Inflammatory macrophage treated with lipopolysaccharide for 1 hour (primary cell): ENCODE measurements at regions not wholly inside any gene's neighbourhood (a gene's known extent, or its start where the extent isn't known, plus 50 kb on each side); places are given as distances from the start of the nearest gene placed in this dataset.

Experiments used
- DNase-seq, 2 donors: peaks; one replicate each; pipeline ENCODE4 v3.0.0-alpha.2; 2020 to 2022

DNA sequence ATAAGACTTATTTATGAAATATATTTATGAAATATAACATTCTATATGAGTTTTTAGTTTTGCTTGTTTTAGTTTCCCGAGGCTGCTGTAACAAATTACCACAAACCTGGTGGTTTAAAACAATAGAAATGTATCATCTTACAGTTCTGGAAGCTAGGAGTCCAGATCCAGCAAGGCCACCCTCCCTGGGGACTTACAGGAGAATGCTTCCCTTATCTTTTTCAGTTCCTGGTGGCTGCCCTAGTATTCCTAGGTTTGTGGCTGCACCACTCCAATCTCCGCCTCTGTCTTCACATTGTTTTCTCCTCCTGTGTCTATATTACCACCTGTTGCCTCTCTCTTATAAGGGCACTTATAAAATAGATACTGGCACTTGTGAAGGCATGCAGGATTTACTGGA lies 877.8 kb downstream of the TUSC7 start:
- no peak for DNase-seq

GRCh38 chr3:117589454-117589853 lies 879.9 kb downstream of the TUSC7 start:
- no peak for DNase-seq

- no peak for DNase-seq
Observed at GRCh38 chr3:117595615-117596014, 886.0 kb downstream of the TUSC7 start.

GRCh38 chr3:117596503-117596902 lies 886.9 kb downstream of the TUSC7 start:
- DNase-seq, result no peak

GRCh38 chr3:117597865-117598264 lies 888.3 kb downstream of the TUSC7 start:
- no peak for DNase-seq

GRCh38 chr3:117600112-117600511 lies 890.5 kb downstream of the TUSC7 start:
- no peak for DNase-seq

DNA sequence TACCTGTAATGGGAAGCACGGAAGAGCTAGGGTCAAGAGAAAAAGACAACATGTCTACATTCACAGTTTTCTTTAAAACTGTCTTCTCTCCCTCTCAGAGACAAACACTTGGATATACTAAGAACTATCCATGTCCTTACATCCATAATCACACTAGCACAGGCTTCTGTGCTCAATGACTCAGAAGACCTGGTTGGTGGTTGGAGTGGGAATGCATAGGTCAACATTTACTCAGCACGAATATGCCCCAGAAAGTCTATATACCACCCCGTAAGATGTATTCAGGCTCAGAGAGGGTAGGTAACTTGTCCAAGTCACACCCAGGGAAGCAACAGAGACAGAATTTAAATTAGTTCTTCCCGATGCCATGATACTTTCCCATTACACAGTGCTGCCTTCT lies 891.1 kb downstream of the TUSC7 start:
- DNase-seq, result no peak

DNA sequence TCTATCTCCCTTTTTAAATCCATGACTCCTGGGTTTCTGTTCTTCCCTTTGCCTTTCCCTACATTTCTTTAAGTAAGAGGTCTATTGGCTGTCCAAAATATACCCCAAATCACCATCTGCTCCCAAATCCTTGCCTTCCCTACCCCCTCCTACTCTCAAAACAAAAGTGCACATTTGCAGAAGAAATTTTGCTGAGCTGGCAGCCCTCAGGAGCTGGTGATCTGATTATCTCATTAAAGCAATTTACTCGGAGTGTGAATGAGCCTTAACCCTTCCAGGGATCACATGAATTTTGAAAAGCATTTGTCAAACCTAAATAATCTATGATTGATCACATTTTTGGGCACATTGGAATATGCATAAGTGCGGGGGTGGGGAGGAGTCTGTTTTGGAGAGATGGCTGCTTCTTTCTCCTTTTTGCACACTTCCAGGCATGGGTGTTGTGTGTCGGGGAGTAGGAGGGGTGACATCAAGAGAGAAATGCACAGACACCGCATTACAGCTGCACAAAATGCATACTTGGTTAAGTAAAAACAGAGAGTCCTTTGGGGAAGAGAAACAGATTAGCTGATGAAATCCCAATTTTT lies 892.6 kb downstream of the TUSC7 start:
- no peak for DNase-seq

GRCh38 chr3:117603097-117603496 lies 893.5 kb downstream of the TUSC7 start:
- peak; percentile 13 to 36 for DNase-seq

DNA sequence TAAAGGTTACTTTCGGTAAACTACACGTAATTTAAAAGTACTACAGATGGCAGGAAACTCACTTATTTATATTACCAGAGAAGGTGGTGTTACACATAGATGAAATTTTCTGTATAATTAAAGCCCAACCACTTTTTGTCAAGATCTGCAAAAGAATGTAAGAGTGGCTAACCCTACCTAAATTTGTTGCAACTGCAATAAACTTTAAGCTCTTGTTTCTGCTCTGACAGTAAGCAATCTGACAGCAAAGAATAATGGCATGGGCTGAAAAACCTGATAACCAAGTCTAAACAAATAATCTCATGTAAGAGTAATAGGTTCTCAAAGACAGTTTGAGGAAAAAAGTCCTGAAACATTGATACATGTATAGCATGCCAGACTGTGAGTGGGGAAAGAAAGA lies 897.3 kb downstream of the TUSC7 start:
- no peak for DNase-seq

DNA sequence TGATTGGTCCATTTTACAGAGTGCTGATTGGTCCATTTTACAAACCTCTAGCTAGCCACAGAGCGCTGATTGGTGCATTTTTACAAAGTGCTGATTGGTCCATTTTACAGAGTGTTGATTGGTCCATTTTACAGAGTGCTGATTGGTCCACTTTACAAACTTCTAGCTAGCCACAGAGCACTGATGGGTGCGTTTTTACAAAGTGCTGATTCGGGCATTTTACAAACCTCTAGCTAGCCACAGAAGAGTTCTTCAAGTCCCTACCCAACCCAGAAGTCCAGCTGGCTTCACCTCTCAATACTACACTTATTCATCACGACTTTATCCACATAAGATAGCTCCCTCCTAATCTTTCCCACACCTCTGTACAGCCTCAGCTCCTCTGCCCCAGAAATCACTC lies 899.8 kb downstream of the TUSC7 start:
- DNase-seq, result no peak

DNA sequence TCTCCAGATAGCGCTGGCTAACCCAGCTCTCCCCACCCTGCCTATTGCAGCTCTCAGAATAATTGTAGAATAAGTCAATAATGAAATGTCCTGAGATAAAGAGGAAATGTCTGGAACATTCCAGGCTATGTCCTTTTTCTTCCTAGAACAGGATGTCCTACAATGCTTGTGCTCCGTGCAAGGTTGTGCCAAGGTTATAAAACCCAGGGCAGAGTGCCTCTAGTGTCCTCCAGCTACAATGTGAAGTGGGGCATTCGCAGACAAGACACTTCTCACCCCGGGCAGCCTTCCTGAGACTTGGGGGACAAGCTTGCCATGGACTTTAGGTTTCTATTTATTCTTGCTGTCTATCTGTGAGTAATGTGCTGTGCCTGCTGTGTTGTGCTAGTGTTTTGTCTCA lies 900.6 kb downstream of the TUSC7 start:
- DNase-seq, result no peak

DNA sequence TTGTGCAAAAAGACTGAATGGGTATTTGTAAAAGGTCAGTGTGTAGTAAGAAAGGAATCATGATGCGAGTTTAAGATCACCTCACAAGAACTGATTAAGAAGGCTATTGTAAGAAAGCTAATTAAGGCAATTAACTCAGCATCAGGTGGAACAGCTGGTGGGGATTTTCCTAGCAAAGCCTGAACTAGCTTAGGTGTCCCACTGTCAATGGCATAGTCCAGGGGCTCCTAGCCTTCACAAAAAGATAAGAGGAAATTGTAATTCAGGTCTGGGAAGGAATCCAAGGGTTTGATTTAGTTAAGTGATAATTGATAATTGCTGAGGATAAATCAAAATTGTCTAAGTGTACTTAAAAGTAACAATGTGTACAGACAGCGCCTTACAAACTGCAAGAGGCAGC lies 901.6 kb downstream of the TUSC7 start:
- DNase-seq, result no peak

- DNase-seq, result no peak
Observed at GRCh38 chr3:117616227-117616626, 906.6 kb downstream of the TUSC7 start.

DNA sequence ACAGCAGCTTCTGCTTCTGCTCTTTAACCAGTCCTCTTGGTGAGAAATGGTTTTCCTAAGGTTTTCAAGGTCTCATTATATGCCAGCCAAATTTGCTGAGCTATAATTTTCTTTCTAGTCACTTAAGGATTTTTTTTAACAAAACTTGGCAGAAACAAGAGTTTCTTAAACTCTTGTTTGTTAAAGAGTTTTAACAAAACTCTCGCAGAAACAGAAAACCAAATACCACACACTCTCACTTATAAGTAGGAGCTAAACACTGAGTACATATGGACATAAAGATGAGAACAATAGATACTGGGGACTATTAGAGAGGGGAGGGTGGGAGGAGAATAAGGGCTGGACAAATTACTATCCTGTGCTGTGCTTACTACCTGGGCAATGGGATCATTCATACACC lies 908.3 kb downstream of the TUSC7 start:
- DNase-seq, result no peak

DNA sequence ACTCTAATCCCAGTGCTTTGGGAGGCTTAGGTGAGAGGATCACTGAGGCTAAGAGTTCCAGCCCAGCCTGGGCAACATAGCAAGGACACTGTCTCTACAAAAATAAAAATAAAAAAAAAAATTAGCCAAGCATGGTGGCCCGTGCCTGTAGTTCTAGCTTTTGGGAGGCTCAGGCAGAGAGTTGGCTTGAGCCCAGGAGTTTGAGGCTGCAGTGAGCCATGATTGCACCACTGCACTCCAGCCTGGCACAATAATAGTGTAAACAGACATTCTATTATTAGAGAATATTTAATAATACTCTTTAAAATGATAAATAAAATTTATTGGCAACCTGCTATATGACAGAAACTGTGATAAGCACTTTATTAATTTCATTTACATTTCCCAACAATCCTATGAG lies 908.9 kb downstream of the TUSC7 start:
- no peak for DNase-seq

GRCh38 chr3:117619805-117620204 lies 910.2 kb downstream of the TUSC7 start:
- no peak for DNase-seq

- no peak for DNase-seq
Observed at GRCh38 chr3:117622171-117622841, 912.7 kb downstream of the TUSC7 start.

GRCh38 chr3:117624424-117624823 lies 914.8 kb downstream of the TUSC7 start:
- DNase-seq, result no peak

DNA sequence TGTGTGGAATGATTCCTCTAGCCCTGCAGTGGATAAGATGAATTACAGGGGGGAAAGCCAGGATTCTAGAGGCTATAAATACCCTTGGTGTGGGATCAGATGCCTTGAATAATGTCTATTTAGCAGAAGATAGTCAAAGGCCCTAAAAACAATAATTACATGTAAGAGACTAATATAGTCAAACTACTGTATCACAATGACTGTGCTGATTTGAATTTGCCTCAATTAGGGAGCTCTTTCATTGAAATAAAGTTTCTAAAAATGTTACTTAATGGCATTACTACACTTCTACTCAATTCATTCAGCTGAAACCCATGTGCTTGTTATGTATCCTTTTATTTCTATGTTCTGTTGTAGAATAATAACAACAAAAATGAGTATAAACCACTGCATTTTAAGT lies 915.6 kb downstream of the TUSC7 start:
- no peak for DNase-seq

DNA sequence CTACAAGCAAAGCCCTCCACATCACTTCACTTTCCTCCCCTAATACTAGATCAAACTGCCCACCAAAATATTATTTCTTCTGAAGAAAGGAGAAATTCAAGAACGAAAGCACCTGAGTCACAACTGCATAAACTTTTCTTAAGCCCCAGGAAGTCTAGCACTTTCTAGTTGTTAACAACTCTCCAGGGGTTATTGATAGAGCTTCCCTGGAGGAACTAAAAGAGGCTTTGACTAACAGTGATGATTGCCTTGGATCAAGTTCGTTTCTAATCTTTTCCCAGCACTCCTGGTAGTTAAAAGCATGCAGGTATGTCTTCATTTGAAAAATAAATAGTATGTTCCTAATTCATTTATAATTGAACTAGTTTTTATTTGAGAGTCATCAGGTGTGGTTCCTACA lies 917.0 kb downstream of the TUSC7 start:
- DNase-seq, result no peak

DNA sequence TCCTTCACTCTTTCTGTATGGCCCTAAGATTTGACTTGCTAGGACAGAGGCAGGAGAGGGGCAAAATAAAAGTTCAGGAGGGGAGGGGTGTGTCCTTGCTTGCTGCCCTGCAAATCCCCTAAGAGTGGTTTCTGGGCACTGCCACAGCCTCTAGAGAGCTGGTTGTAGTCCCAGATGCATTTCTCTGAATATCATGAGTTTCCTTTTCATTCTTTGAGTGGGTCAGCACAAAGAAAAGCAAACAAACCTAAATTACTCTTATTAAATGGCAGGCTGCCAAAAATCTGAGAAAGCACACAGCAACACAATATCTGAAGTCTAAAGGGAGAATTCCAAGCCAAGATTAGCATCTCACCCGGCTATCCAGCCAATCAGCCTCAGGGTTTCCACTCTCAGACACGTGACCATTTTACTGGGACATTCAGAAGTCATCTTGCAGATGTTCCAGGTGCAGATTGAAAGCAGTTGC lies 919.3 kb downstream of the TUSC7 start:
- DNase-seq, result no peak

- DNase-seq, result no peak
Observed at GRCh38 chr3:117629505-117629904, 919.9 kb downstream of the TUSC7 start.

DNA sequence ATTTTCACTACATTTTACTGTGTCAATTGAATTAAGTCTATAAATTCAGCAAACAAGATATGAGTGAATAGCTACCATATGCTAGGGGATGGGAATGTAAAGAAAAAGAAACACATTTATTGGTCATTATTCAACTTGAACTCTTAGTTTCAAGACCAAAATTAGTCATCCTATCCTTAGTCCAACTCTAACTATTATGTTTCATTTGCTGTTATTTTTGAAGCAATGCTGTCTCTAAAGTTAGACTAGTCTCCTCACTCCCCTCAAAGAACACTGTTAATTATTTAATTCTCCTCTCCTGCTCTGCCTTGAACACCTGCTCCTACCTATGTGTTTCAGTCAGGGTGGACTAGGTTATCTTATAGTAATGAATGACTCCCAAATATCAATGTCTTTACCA lies 920.9 kb downstream of the TUSC7 start:
- DNase-seq, result no peak

- no peak for DNase-seq
Observed at GRCh38 chr3:117630885-117631284, 921.3 kb downstream of the TUSC7 start.
